ENCODE measurements at regions not wholly inside any gene's neighbourhood (a gene's known extent, or its start where the extent isn't known, plus 50 kb on each side); places are given as distances from the start of the nearest gene placed in this dataset.

GRCh38 chr2:156728328-156728727 is 292.1 kb downstream of the GPD2 start:
- Mint-ChIP-seq H3K27me3 (peaks cover 3% of the 10 kb centered on the region), H3K4me3 (no peak overlapping the region), H3K9me3 (no peaks in the 10 kb centered on the region), H3K36me3 (no peaks in the 10 kb centered on the region), H3K27ac (no peak overlapping the region), H3K4me1 (ENCODE audit: unreplicated experiment) (no peaks in the 10 kb centered on the region)
- DNase-seq (ENCODE audit: extremely low spot score, unreplicated experiment), result no peak
- TF ChIP-seq CTCF (conservative IDR thresholded peaks at IDR 0.05), result no peak

DNA sequence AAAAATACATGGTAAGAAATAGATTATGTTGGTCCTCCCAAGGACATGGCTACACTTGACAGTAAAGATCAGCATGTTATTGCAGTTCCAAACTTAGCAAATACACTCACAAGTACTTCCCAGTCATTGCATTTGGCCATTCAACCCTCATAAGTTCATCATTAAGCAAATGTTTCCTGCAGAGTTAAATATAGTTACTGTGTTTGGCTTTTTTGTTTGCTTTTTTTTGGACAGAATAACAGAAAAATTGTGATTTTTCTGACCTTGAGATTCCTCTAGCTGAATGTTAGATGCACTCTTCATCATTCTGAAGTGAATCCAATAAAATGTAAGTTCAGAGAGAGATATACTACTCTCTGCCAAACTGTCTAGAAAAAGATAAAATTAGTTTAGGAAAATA is 295.3 kb downstream of the GPD2 start:
- no peak overlapping the region for H3K27ac Mint-ChIP-seq
- TF ChIP-seq CTCF (conservative IDR thresholded peaks at IDR 0.05), result no peak
- H3K27me3 Mint-ChIP-seq, result no peaks in the 10 kb centered on the region
- no peak for DNase-seq (ENCODE audit: extremely low spot score, unreplicated experiment)
- H3K4me1 Mint-ChIP-seq (ENCODE audit: unreplicated experiment), result no peaks in the 10 kb centered on the region
- H3K4me3 Mint-ChIP-seq, result no peak overlapping the region
- H3K36me3 Mint-ChIP-seq, result no peaks in the 10 kb centered on the region
- no peaks in the 10 kb centered on the region for H3K9me3 Mint-ChIP-seq

- no peak for TF ChIP-seq CTCF (conservative IDR thresholded peaks at IDR 0.05)
- Mint-ChIP-seq H3K4me1 (ENCODE audit: unreplicated experiment) (no peaks in the 10 kb centered on the region), H3K9me3 (no peaks in the 10 kb centered on the region), H3K27ac (no peak overlapping the region), H3K36me3 (no peaks in the 10 kb centered on the region), H3K4me3 (no peak overlapping the region), H3K27me3 (no peaks in the 10 kb centered on the region)
- no peak for DNase-seq (ENCODE audit: extremely low spot score, unreplicated experiment)
Measured at GRCh38 chr2:156736950-156737349, 300.8 kb downstream of the GPD2 start.

DNA sequence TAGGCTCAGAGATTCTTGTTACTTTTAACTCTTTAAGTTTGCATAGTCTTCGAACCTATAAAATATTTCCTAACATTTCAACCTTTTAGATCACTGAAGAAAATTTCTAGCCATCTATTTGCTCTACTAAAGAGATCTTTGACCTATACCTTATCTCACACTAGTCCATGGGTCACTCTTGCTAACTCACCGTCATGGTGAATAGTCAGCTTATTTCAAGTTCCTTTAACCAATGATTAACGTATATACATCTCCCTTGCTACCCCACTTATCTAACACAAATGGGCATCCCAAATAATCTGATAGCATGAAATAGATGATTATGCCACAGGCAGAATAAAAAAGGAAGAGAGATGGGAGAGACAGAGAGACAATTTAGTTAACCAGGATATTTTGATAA is 303.1 kb downstream of the GPD2 start:
- H3K36me3 Mint-ChIP-seq, result no peaks in the 10 kb centered on the region
- no peaks in the 10 kb centered on the region for H3K4me1 Mint-ChIP-seq (ENCODE audit: unreplicated experiment)
- H3K27me3 Mint-ChIP-seq, result no peaks in the 10 kb centered on the region
- DNase-seq (ENCODE audit: extremely low spot score, unreplicated experiment), result no peak
- H3K9me3 Mint-ChIP-seq, result no peaks in the 10 kb centered on the region
- no peak for TF ChIP-seq CTCF (conservative IDR thresholded peaks at IDR 0.05)
- no peak overlapping the region for H3K27ac Mint-ChIP-seq
- H3K4me3 Mint-ChIP-seq, result no peak overlapping the region

DNA sequence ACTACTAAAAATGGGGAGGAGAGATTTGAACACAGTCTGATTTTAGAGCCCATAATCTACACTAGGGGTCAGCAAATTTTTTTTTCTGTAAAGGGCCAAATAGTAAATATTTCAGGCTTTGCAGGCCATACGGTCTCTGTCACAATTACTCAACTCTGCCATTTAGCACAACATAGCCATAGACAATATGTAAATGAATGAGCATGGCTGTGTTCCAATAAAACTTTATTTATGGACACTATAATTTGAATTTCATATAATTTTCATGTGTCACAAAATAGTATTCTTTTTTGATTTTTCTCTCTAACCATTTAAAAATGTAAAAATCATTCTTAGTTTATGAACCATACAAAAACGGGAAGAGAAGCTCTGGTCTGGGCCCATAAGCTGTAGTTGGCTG is 309.4 kb downstream of the GPD2 start:
- no peaks in the 10 kb centered on the region for H3K36me3 Mint-ChIP-seq
- no peak overlapping the region for H3K27ac Mint-ChIP-seq

More for the DNA sequence above, 309.4 kb downstream of the GPD2 start:
- H3K27me3 Mint-ChIP-seq, result no peaks in the 10 kb centered on the region
- TF ChIP-seq CTCF (conservative IDR thresholded peaks at IDR 0.05), result no peak
- no peak overlapping the region for H3K4me3 Mint-ChIP-seq
- DNase-seq (ENCODE audit: extremely low spot score, unreplicated experiment), result no peak
- H3K4me1 Mint-ChIP-seq (ENCODE audit: unreplicated experiment), result no peaks in the 10 kb centered on the region
- H3K9me3 Mint-ChIP-seq, result no peaks in the 10 kb centered on the region
